ENCODE measurements at regions not wholly inside any gene's neighbourhood (a gene's known extent, or its start where the extent isn't known, plus 50 kb on each side); places are given as distances from the start of the nearest gene placed in this dataset.

DNA sequence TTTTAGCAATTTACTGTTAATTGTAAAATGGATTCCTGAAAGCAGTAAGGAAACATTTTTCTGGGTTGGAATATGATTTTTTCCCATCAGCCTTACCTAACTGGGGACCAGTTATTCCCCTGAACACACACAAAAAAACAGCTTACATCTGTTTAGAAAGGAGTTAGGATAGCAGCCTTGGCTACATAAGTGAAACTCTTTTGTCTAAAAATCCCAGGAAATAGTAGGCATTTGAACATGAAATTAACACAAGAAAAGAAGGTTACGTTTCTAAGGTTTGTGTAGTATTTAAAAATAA, 696.2 kb upstream of the MARCKS start:
- H3K9me3 Mint-ChIP-seq: no peaks in the 10 kb centered on the region
- no peaks in the 10 kb centered on the region for H3K4me1 Mint-ChIP-seq
- no peak overlapping the region for H3K27ac Mint-ChIP-seq
- H3K27me3 Mint-ChIP-seq: peaks cover 1% of the 10 kb centered on the region
- H3K36me3 Mint-ChIP-seq: no peaks in the 10 kb centered on the region
- ATAC-seq (ENCODE audit: low read depth) (no peak), DNase-seq (ENCODE audit: low spot score in 2 of 2) (no peak)
- no peak overlapping the region for H3K4me3 Mint-ChIP-seq

- DNase-seq (ENCODE audit: low spot score in 2 of 2) (no peak), ATAC-seq (ENCODE audit: low read depth) (no peak)
- H3K27ac Mint-ChIP-seq: no peak overlapping the region
- no peaks in the 10 kb centered on the region for H3K36me3 Mint-ChIP-seq
- peaks cover 1% of the 10 kb centered on the region for H3K27me3 Mint-ChIP-seq
- no peaks in the 10 kb centered on the region for H3K4me1 Mint-ChIP-seq
- no peak overlapping the region for H3K4me3 Mint-ChIP-seq
- no peaks in the 10 kb centered on the region for H3K9me3 Mint-ChIP-seq
These were observed 694.4 kb upstream of the MARCKS start for GRCh38 chr6:113162739-113163138.

DNA sequence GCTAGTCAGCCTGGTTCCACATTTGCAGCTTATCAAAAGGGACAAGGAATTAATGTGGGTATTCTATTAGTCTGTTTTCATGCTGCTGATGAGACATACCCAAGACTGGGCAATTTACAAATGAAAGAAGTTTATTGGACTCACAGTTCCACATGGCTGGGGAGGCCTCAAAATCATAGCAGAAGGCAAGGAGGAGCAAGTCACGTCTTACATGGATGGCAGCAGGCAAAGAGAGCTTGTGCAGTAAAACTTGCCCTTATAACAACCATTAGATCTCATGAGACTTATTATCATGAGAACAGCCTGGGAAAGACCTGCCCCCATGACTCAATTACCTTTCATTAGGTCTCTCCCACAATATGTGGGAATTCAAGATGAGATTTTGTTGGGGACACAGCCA, 689.1 kb upstream of the MARCKS start:
- Mint-ChIP-seq H3K4me1 (no peaks in the 10 kb centered on the region), H3K9me3 (peaks cover 4% of the 10 kb centered on the region), H3K27ac (no peak overlapping the region), H3K4me3 (no peak overlapping the region), H3K36me3 (no peaks in the 10 kb centered on the region), H3K27me3 (no peaks in the 10 kb centered on the region)
- DNase-seq (ENCODE audit: low spot score in 2 of 2) (no peak), ATAC-seq (ENCODE audit: low read depth) (no peak)

- no peak overlapping the region for H3K4me3 Mint-ChIP-seq
- no peak for DNase-seq (ENCODE audit: low spot score in 2 of 2)
- no peaks in the 10 kb centered on the region for H3K36me3 Mint-ChIP-seq
- H3K27me3 Mint-ChIP-seq: no peaks in the 10 kb centered on the region
- peaks cover 4% of the 10 kb centered on the region for H3K9me3 Mint-ChIP-seq
- H3K27ac Mint-ChIP-seq: no peak overlapping the region
- H3K4me1 Mint-ChIP-seq: no peaks in the 10 kb centered on the region
- no peak for ATAC-seq (ENCODE audit: low read depth)
These were observed 687.7 kb upstream of the MARCKS start for GRCh38 chr6:113169484-113169883.

DNA sequence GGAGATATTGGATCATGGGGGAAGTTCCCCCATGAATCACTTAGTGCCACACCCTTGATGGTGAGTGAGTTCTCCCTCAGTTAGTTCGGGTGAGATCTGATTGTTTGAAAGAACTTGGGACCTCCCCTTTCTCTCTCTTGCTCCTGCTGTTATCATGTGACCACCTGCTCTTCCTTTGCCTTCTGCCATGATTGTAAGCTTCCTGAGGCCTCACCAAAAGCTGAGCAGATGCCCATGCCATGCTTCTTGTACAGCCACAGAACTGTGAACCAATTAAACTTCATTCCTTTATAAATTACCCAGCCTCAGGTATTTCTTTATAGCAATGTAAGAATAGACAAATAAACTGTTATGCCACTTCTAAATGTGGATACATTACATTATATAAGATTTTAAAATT, 686.7 kb upstream of the MARCKS start:
- DNase-seq (ENCODE audit: low spot score in 2 of 2) (no peak), ATAC-seq (ENCODE audit: low read depth) (no peak)
- peaks cover 4% of the 10 kb centered on the region for H3K9me3 Mint-ChIP-seq
- no peaks in the 10 kb centered on the region for H3K4me1 Mint-ChIP-seq
- no peaks in the 10 kb centered on the region for H3K27me3 Mint-ChIP-seq
- no peak overlapping the region for H3K27ac Mint-ChIP-seq
- no peak overlapping the region for H3K4me3 Mint-ChIP-seq
- H3K36me3 Mint-ChIP-seq: no peaks in the 10 kb centered on the region

DNA sequence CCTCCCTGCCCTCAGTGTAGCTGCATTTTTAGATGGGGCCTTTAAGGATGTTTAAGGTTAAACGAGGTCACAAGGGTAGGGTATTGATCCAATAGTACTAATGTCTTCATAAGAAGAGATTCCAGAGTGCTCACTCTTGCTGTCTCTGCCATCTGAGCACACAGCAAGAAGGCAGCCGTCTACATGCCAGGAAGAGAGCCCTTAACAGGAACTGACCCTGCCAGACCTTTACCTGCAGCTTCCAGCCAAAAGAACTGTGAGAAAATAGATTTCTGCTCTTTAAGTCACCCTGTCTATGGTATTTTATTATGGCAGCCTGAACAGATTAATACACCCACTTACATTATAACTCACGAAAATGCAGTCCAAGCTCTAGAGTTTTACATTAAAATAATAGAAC, 685.3 kb upstream of the MARCKS start:
- H3K27ac Mint-ChIP-seq: no peak overlapping the region
- ATAC-seq (ENCODE audit: low read depth) (no peak), DNase-seq (ENCODE audit: low spot score in 2 of 2) (no peak)
- peaks cover 4% of the 10 kb centered on the region for H3K9me3 Mint-ChIP-seq
- no peaks in the 10 kb centered on the region for H3K36me3 Mint-ChIP-seq
- H3K4me1 Mint-ChIP-seq: no peaks in the 10 kb centered on the region
- H3K27me3 Mint-ChIP-seq: no peaks in the 10 kb centered on the region
- no peak overlapping the region for H3K4me3 Mint-ChIP-seq

DNA sequence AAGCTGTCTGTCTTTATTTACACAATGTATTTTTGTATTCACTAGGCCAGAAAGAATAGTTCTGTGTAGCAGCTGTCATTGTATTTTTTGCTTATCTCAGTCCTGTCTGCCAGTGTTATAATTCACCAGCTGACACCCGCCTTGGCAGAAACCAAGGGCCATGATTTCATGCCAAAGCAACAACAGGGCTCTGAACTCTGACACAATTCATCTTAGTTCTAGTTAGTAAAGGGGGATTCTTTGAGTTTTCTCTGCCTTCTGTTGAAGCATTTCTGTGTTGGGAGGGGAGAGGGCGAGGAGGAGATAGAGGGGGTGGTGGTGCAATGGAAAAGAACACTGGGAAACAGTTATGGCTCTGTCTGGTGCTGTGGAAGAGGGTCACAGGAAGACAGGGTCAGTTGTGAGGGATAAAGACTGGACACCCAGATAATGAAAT, 684.6 kb upstream of the MARCKS start:
- Mint-ChIP-seq H3K4me1 (no peaks in the 10 kb centered on the region), H3K9me3 (peaks cover 4% of the 10 kb centered on the region)

DNA sequence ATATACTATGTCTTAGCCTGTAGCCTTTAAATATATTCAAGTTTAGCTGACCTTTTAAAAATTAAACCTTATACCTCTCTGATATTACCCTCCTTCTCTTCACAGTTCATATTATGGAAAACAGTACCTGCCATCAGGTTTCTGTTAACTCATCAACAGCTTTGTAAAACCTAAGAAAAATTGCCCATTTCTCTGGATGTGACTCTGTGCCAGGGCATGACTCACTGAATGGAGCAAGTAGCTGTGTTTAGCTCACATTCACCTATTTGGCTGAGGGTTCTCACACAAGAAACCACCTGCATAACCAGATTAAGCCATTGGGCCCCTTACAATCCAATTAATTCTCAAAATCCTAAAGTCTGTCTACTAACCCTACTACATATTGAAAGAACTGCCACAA, 678.8 kb upstream of the MARCKS start:
- H3K4me3 Mint-ChIP-seq: no peak overlapping the region
- no peaks in the 10 kb centered on the region for H3K36me3 Mint-ChIP-seq
- ATAC-seq (ENCODE audit: low read depth) (no peak), DNase-seq (ENCODE audit: low spot score in 2 of 2) (no peak)
- H3K27me3 Mint-ChIP-seq: peaks cover 2% of the 10 kb centered on the region
- H3K4me1 Mint-ChIP-seq: no peaks in the 10 kb centered on the region
- H3K9me3 Mint-ChIP-seq: no peaks in the 10 kb centered on the region
- no peak overlapping the region for H3K27ac Mint-ChIP-seq

More for the DNA sequence above, 684.6 kb upstream of the MARCKS start:
- ATAC-seq (ENCODE audit: low read depth): no peak
- H3K4me3 Mint-ChIP-seq: no peak overlapping the region
- no peaks in the 10 kb centered on the region for H3K27me3 Mint-ChIP-seq
- H3K27ac Mint-ChIP-seq: no peak overlapping the region
- DNase-seq (ENCODE audit: low spot score in 2 of 2): no peak
- H3K36me3 Mint-ChIP-seq: no peaks in the 10 kb centered on the region

DNA sequence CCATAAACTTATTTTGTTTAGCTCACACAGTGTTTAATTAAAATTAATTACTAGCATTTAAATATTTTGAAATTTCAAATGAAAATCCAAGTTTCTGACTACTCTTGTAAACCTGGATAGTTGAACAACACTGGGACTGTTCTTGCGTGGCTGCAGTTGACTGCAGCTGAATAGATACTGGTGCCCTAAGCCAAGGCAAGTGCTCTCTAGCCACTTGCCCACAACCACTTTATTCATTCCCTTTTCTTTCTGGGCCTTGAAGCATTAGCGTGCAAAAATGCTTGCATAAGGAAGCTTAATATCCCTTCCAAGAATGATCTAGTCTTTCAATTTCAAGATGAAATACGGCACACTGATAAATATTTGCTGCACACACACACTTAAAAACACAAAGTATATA, 676.0 kb upstream of the MARCKS start:
- ATAC-seq (ENCODE audit: low read depth) (no peak), DNase-seq (ENCODE audit: low spot score in 2 of 2) (no peak)
- Mint-ChIP-seq H3K9me3 (no peaks in the 10 kb centered on the region), H3K36me3 (no peaks in the 10 kb centered on the region), H3K4me3 (no peak overlapping the region), H3K27me3 (peaks cover 2% of the 10 kb centered on the region), H3K27ac (no peak overlapping the region), H3K4me1 (no peaks in the 10 kb centered on the region)

DNA sequence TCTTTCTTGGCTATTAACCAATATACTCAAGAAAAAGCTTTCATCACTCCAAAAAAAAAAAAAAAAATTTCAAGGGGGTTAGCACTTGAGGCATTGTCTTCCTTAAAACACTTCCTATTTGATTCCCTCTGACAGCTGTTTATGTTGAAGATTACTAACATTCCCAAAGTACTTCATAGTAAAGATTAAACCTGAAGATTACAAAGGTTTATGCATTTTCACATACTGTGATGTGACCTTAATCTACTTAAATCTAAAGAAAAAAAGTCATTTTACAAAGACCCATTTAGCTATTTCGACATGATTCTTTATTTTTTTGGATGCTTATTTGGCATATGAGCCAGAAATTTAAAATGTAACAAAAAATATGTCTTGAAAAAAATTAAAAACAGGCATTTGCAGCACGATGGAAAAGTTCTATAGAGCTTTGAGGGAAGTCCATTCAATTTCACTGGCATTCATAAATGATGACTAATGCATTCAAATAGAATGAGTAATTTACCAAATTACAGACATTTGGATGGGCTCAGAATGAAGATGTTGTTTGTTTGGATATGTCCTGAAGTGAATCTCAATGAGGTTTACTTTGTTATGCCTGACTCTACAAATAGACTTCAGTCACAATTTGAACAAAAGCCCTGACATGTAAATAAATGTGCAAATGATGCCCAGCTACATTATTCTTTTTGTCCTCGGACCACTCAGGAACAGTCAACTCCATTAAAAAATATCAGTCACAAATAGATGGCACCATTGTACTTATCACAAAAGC, 674.6 kb upstream of the MARCKS start:
- Mint-ChIP-seq H3K4me3 (no peak overlapping the region), H3K27me3 (peaks cover 2% of the 10 kb centered on the region), H3K9me3 (no peaks in the 10 kb centered on the region), H3K27ac (no peak overlapping the region), H3K4me1 (no peaks in the 10 kb centered on the region), H3K36me3 (no peaks in the 10 kb centered on the region)
- no peak for ATAC-seq (ENCODE audit: low read depth)
- DNase-seq (ENCODE audit: low spot score in 2 of 2): no peak

DNA sequence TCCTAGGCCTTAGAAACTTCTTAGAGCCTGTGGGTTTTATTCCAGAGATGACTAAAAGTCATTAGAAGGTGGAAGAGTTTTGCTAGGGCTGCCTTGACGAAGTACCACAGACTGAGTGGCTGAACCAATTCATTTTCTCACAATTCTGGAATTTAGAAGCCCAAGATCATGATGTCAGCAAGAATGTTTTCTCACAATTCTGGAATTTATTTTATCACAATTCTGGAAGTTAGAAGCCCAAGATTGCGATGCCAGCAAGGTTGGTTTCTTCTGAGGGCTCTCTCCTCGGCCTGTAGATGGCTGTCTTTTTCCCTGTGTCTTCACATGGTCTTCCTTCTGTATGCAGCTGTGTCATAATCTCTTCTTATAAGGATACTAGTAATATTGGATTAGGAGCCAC, 672.9 kb upstream of the MARCKS start:
- Mint-ChIP-seq H3K27ac (no peak overlapping the region), H3K36me3 (no peaks in the 10 kb centered on the region), H3K27me3 (peaks cover 2% of the 10 kb centered on the region), H3K9me3 (no peaks in the 10 kb centered on the region), H3K4me1 (no peaks in the 10 kb centered on the region), H3K4me3 (no peak overlapping the region)
- DNase-seq (ENCODE audit: low spot score in 2 of 2) (no peak), ATAC-seq (ENCODE audit: low read depth) (no peak)

- Mint-ChIP-seq H3K36me3 (no peaks in the 10 kb centered on the region), H3K4me3 (no peak overlapping the region), H3K27ac (no peak overlapping the region), H3K9me3 (no peaks in the 10 kb centered on the region), H3K27me3 (peaks cover 2% of the 10 kb centered on the region), H3K4me1 (no peaks in the 10 kb centered on the region)
- no peak for ATAC-seq (ENCODE audit: low read depth)
- no peak for DNase-seq (ENCODE audit: low spot score in 2 of 2)
These were observed 672.4 kb upstream of the MARCKS start for GRCh38 chr6:113184736-113185135.

- Mint-ChIP-seq H3K4me1 (no peaks in the 10 kb centered on the region), H3K36me3 (no peaks in the 10 kb centered on the region), H3K27me3 (no peaks in the 10 kb centered on the region), H3K27ac (no peak overlapping the region), H3K4me3 (no peak overlapping the region), H3K9me3 (no peaks in the 10 kb centered on the region)
- no peak for ATAC-seq (ENCODE audit: low read depth)
- no peak for DNase-seq (ENCODE audit: low spot score in 2 of 2)
These were observed 671.8 kb upstream of the MARCKS start for GRCh38 chr6:113185299-113185698.

GRCh38 chr6:113187661-113188060, 669.5 kb upstream of the MARCKS start:
- Mint-ChIP-seq H3K4me1 (no peaks in the 10 kb centered on the region), H3K27ac (no peak overlapping the region), H3K9me3 (no peaks in the 10 kb centered on the region), H3K36me3 (no peaks in the 10 kb centered on the region), H3K4me3 (no peak overlapping the region), H3K27me3 (no peaks in the 10 kb centered on the region)
- ATAC-seq (ENCODE audit: low read depth): no peak
- no peak for DNase-seq (ENCODE audit: low spot score in 2 of 2)

DNA sequence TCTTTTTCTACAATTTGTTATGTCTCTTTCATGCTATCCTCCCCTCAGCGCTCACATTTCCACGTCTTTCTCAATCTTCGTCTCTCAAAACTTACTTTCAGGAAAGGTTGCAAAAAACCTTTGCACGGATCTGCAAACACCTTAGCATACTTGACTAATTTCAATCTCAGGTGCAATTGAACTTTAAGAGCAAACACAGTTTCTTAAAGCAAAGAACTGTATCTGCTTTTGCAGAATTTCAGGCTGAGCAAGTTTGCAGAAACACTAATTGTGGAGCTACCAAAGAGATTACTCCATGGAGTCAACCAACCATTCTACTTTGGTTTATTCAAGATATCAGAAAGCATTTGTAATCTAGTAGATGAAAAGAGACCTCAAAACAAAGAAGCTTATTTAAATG, 668.2 kb upstream of the MARCKS start:
- H3K36me3 Mint-ChIP-seq: no peaks in the 10 kb centered on the region
- DNase-seq (ENCODE audit: low spot score in 2 of 2) (no peak), ATAC-seq (ENCODE audit: low read depth) (no peak)
- peaks cover 4% of the 10 kb centered on the region for H3K9me3 Mint-ChIP-seq
- H3K4me1 Mint-ChIP-seq: no peaks in the 10 kb centered on the region
- no peaks in the 10 kb centered on the region for H3K27me3 Mint-ChIP-seq
- no peak overlapping the region for H3K27ac Mint-ChIP-seq
- no peak overlapping the region for H3K4me3 Mint-ChIP-seq

All from memory B cell (primary cell).